Body of pancreas (tissue), 4 donors: ENCODE measurements at regions not wholly inside any gene's neighbourhood (a gene's known extent, or its start where the extent isn't known, plus 50 kb on each side); places are given as distances from the start of the nearest gene placed in this dataset.
"Not testable (repeated sequence)": the region's sequence is repeated elsewhere in the genome, so short reads cannot be mapped to it uniquely, and the experiment has no call there.

Experiments
- POLR2A ChIP-seq, 3 donors: fragments of 450-650 bp; IDR thresholded peaks; one replicate each; pipeline ENCODE4 v1.6.1; 2016; ENCODE audit warnings: antibody characterized with exemption in 3 of 3, mild to moderate bottlenecking in 2 of 3
- TF ChIP-seq, protein P1 (sequence below), 7 experiments: fragments of 450-650 bp in 4 of 7; fragments of 200-600 bp in 3 of 7; sonication (generic) in 3 of 7; IDR thresholded peaks; one replicate each; pipeline ENCODE4 v1.5.1; 2016 to 2019; ENCODE audit warnings: antibody characterized with exemption in 7 of 7

DNA sequence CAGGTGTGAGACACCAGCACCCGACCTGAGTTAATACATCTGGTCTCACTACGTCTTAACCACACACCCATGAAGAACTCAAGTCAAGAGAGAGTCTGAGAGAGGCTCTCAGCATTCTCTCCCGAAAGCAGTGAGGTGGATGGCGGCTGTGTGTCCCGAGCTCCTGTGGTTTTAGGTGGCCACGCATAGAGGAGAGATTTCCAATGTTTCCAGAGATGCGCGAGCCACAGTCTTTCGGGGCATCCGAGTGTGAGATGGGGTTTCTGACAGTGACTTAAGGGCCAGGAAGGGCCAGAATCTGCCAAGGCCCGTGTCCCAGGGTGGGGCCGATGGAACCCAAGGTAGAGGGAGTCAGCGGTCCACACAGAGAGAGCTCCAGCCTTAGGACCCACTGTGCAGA is 97.5 kb upstream of the ANKRD30BL start:
- TF ChIP-seq, protein P1, sequence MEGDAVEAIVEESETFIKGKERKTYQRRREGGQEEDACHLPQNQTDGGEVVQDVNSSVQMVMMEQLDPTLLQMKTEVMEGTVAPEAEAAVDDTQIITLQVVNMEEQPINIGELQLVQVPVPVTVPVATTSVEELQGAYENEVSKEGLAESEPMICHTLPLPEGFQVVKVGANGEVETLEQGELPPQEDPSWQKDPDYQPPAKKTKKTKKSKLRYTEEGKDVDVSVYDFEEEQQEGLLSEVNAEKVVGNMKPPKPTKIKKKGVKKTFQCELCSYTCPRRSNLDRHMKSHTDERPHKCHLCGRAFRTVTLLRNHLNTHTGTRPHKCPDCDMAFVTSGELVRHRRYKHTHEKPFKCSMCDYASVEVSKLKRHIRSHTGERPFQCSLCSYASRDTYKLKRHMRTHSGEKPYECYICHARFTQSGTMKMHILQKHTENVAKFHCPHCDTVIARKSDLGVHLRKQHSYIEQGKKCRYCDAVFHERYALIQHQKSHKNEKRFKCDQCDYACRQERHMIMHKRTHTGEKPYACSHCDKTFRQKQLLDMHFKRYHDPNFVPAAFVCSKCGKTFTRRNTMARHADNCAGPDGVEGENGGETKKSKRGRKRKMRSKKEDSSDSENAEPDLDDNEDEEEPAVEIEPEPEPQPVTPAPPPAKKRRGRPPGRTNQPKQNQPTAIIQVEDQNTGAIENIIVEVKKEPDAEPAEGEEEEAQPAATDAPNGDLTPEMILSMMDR (IDR thresholded peaks at IDR 0.05): not testable (repeated sequence)
- TF ChIP-seq POLR2A (IDR thresholded peaks at IDR 0.05): not testable (repeated sequence)
